Lower leg skin (tissue), 3 donors: ENCODE measurements at regions not wholly inside any gene's neighbourhood (a gene's known extent, or its start where the extent isn't known, plus 50 kb on each side); places are given as distances from the start of the nearest gene placed in this dataset.

ENCODE experiments used
- POLR2A ChIP-seq, 2 donors: fragments of 450-650 bp; IDR thresholded peaks; one replicate each; pipeline ENCODE4 v1.6.1; 2016 to 2017; ENCODE audit warnings: antibody characterized with exemption in 2 of 2, mild to moderate bottlenecking in 1 of 2, moderate library complexity in 1 of 2
- TF ChIP-seq, protein P1 (sequence below), 3 donors: fragments of 450-650 bp; IDR thresholded peaks; one replicate each; pipeline ENCODE4 v1.5.1; 2016; ENCODE audit warnings: antibody characterized with exemption in 3 of 3, mild to moderate bottlenecking in 3 of 3, moderate library complexity in 2 of 3

DNA sequence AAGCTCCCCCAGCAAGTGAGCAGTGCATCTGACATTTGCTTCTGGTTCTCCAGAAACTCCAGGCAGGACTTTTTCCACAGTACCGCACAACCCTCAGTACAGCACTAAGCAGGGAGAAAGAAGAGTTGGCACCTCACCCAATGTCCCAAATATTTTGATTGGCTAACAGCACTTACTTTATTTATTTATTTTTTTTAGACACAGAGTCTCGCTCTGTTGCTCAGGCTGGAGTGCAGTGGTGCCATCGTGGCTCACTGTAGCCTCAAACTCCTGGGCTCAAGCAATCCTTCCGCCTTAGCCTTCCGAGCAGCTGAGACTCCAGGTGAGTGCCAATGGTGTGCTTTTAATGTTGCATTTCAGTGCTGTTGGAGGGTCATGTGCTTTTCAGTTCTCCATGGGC is 200.3 kb upstream of the ZMIZ1 start:
- TF ChIP-seq, protein P1, sequence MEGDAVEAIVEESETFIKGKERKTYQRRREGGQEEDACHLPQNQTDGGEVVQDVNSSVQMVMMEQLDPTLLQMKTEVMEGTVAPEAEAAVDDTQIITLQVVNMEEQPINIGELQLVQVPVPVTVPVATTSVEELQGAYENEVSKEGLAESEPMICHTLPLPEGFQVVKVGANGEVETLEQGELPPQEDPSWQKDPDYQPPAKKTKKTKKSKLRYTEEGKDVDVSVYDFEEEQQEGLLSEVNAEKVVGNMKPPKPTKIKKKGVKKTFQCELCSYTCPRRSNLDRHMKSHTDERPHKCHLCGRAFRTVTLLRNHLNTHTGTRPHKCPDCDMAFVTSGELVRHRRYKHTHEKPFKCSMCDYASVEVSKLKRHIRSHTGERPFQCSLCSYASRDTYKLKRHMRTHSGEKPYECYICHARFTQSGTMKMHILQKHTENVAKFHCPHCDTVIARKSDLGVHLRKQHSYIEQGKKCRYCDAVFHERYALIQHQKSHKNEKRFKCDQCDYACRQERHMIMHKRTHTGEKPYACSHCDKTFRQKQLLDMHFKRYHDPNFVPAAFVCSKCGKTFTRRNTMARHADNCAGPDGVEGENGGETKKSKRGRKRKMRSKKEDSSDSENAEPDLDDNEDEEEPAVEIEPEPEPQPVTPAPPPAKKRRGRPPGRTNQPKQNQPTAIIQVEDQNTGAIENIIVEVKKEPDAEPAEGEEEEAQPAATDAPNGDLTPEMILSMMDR (IDR thresholded peaks at IDR 0.05) = no peak
- no peak for TF ChIP-seq POLR2A (IDR thresholded peaks at IDR 0.05)
